GM23248 (cell line): ENCODE measurements at regions not wholly inside any gene's neighbourhood (a gene's known extent, or its start where the extent isn't known, plus 50 kb on each side); places are given as distances from the start of the nearest gene placed in this dataset.

Experiments used
- EZH2 ChIP-seq: fragments of 200-600 bp; sonication (generic); IDR thresholded peaks from 2 replicates; pipeline ENCODE4 v1.6.1; 2018; ENCODE audit warnings: antibody characterized with exemption, mild to moderate bottlenecking; ENCODE audit not compliant: insufficient read depth, poor library complexity, severe bottlenecking
- EZH2phosphoT487 ChIP-seq: fragments of 200-600 bp; sonication (generic); IDR thresholded peaks from 2 replicates; pipeline ENCODE4 v1.6.1; 2018; ENCODE audit warnings: antibody characterized with exemption, moderate library complexity, mild to moderate bottlenecking, low read depth; ENCODE audit not compliant: insufficient read depth

DNA sequence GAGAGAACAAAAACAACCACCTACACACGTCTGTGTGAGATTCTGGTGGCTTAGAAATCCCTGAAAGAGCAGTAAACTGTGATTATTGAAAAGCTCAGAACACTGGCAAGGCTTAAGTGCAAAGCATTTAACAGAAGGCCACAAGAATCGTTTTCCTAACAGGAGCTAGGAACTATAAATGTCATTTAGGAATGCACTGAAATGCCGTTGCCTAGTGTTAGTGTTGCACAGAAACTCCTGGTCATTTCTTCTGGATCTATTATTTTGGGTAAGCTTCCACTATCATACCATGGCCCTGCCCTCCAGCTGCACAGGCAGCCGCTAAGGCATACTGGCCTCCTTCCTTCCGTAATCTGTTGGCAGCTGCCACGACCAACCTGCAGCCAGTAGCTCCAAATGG, 923.2 kb downstream of the NLGN4X start:
- TF ChIP-seq EZH2phosphoT487, result no peak
- no peak for TF ChIP-seq EZH2
